OCI-LY3 (cell line): ENCODE measurements at regions not wholly inside any gene's neighbourhood (a gene's known extent, or its start where the extent isn't known, plus 50 kb on each side); places are given as distances from the start of the nearest gene placed in this dataset.
"Not testable (repeated sequence)": the region's sequence is repeated elsewhere in the genome, so short reads cannot be mapped to it uniquely, and the experiment has no call there.

ENCODE experiments used
- H2AFZ ChIP-seq: fragments of 200-600, 300-600 bp; shearing (Covaris generic); 2 replicates; pipeline ENCODE4 v1.6.0; 2014; ENCODE audit warnings: antibody characterized with exemption, low read depth, low read length
- H3K27ac ChIP-seq: fragments of 200-600, 300-600 bp; sonication (generic); 2 replicates; pipeline ENCODE4 v1.5.1; 2014; ENCODE audit warnings: mild to moderate bottlenecking, low read length, moderate library complexity, mixed read lengths
- H3K27me3 ChIP-seq: fragments of 200-600, 300-600 bp; sonication (generic); 2 replicates; pipeline ENCODE4 v1.6.1; 2014; ENCODE audit warnings: low read depth, low read length, mixed read lengths
- H3K36me3 ChIP-seq: fragments of 200-600, 300-600 bp; sonication (generic); replicated peaks from 2 replicates; pipeline ENCODE3; 2014; ENCODE audit warnings: low read depth, low read length, mixed read lengths
- H3K4me1 ChIP-seq: fragments of 300-600, 200-600 bp; sonication (generic); 2 replicates; pipeline ENCODE4 v1.6.1; 2014; ENCODE audit warnings: low read length, mixed read lengths
- H3K4me2 ChIP-seq: fragments of 200-600, 300-600 bp; sonication (generic); 2 replicates; pipeline ENCODE4 v1.6.1; 2014; ENCODE audit warnings: low read length, mixed read lengths
- H3K4me3 ChIP-seq: fragments of 300-600, 200-600 bp; sonication (generic); 2 replicates; pipeline ENCODE4 v1.5.1; 2014; ENCODE audit warnings: antibody characterized with exemption, mild to moderate bottlenecking, low read length, moderate library complexity
- H3K79me2 ChIP-seq: fragments of 300-600, 200-600 bp; shearing (Covaris generic); 2 replicates; pipeline ENCODE4 v1.6.1; 2014; ENCODE audit warnings: mild to moderate bottlenecking, low read length, mixed read lengths
- H3K9ac ChIP-seq: fragments of 300-600, 200-600 bp; shearing (Covaris generic); 2 replicates; pipeline ENCODE4 v1.6.0; 2014; ENCODE audit warnings: mild to moderate bottlenecking, low read length, moderate library complexity
- H3K9me3 ChIP-seq: fragments of 200-600, 300-600 bp; shearing (Covaris generic); 2 replicates; pipeline ENCODE4 v1.6.1; 2014; ENCODE audit warnings: low read length, mixed read lengths; ENCODE audit not compliant: insufficient read depth
- H4K20me1 ChIP-seq: fragments of 200-600, 300-600 bp; sonication (generic); 2 replicates; pipeline ENCODE4 v1.6.1; 2016; ENCODE audit warnings: low read length, mixed read lengths; ENCODE audit not compliant: insufficient read depth
- CTCF ChIP-seq: fragments of 200-600, 300-600 bp; sonication (generic); IDR thresholded peaks from 2 replicates; pipeline ENCODE4 v1.5.1; 2014; ENCODE audit warnings: antibody characterized with exemption, low read length, low read depth
- EZH2phosphoT487 ChIP-seq: fragments of 200-600 bp; shearing (Covaris generic); IDR thresholded peaks from 2 replicates; pipeline ENCODE4 v1.6.1; 2018; ENCODE audit warnings: antibody characterized with exemption, mixed run types, low read depth

GRCh38 chr10:93225938-93226337 lies 152.2 kb downstream of the CYP26A1 start:
- Histone ChIP-seq H3K4me1 (no peaks in the 10 kb centered on the region), H3K36me3 (no peaks in the 10 kb centered on the region), H4K20me1 (no peaks in the 10 kb centered on the region), H3K27me3 (no peaks in the 10 kb centered on the region), H2AFZ (no peak overlapping the region), H3K4me3 (no peak overlapping the region), H3K79me2 (no peaks in the 10 kb centered on the region), H3K4me2 (no peak overlapping the region), H3K9ac (no peak overlapping the region), H3K9me3 (no peaks in the 10 kb centered on the region), H3K27ac (no peak overlapping the region)
- TF ChIP-seq EZH2phosphoT487 (no peak), CTCF (no peak)

- TF ChIP-seq EZH2phosphoT487, result no peak
- TF ChIP-seq CTCF, result no peak
- H3K27me3 ChIP-seq, result no peaks in the 10 kb centered on the region
- H3K4me3 ChIP-seq, result no peak overlapping the region
- H3K36me3 ChIP-seq, result no peaks in the 10 kb centered on the region
- no peak overlapping the region for H3K9ac ChIP-seq
- H3K9me3 ChIP-seq, result no peaks in the 10 kb centered on the region
- H3K4me2 ChIP-seq, result no peak overlapping the region
- H3K27ac ChIP-seq, result no peak overlapping the region
- H3K4me1 ChIP-seq, result no peaks in the 10 kb centered on the region
- H4K20me1 ChIP-seq, result no peaks in the 10 kb centered on the region
- no peaks in the 10 kb centered on the region for H3K79me2 ChIP-seq
- H2AFZ ChIP-seq, result no peak overlapping the region
These were observed 152.9 kb downstream of the CYP26A1 start for GRCh38 chr10:93226619-93227018.

DNA sequence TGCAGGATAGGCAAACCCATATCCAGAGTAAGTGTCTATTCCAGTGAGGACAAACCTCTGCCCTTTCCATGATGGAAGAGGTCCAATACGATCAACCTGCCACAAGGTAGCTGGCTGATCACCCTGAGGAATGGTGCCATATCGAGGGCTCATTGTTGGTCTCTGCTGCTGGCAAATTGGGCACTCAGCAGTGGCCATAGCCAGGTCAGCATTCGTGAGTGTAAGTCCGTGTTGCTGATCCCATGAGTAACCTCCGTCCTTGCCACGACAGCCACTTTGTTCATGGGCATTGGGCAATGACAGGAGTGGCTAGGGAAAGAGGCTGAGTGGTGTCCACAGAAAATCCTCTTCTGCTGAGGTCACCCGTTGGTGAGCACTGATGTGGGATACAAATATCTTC lies 156.9 kb downstream of the CYP26A1 start:
- H3K36me3 ChIP-seq, H3K4me1 ChIP-seq, H3K9me3 ChIP-seq, H3K27me3 ChIP-seq, H4K20me1 ChIP-seq, H2AFZ ChIP-seq, H3K27ac ChIP-seq, H3K4me3 ChIP-seq, H3K4me2 ChIP-seq, H3K9ac ChIP-seq, H3K79me2 ChIP-seq: not testable (repeated sequence)

DNA sequence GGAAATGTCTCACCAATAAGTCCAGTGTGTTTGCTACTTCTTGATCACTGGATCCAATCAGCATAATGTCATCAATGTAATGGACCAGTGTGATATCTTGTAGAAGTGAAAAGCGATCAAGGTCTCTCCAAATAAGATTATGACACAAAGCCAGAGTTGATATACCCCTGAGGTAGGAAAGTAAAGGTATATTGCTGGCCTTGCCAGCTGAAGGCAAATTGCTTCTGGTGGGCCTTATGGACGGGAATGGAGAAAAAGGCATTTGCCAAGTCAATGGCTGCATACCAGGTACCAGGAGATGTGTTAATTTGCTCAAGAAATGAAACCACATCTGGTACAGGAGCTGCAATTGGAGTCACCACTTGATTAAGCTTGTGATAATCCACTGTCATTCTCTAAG lies 158.5 kb downstream of the CYP26A1 start:
- H3K27me3 ChIP-seq, H3K9me3 ChIP-seq, H3K36me3 ChIP-seq, H4K20me1 ChIP-seq, H2AFZ ChIP-seq, H3K4me1 ChIP-seq, H3K9ac ChIP-seq, H3K4me3 ChIP-seq, H3K79me2 ChIP-seq, H3K4me2 ChIP-seq, H3K27ac ChIP-seq: not testable (repeated sequence)

DNA sequence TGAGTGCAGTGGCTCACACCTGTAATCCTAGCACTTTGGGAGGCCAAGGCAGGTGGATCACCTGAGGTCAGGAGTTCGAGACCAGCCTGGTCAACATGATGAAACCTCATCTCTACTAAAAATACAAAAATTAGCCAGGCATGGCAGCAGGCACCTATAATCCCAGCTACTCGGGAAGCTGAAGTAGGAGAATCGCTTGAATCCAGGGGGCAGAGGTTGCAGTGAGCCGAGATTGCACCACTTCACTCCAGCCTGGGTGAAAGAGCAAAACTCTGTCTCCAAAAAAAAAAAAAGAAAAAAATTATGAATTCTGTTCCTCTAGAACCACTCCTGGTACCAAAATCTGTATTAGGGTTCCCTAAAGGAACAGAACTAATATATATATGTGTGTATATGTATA lies 161.2 kb downstream of the CYP26A1 start:
- not testable (repeated sequence) for H3K4me2 ChIP-seq

DNA sequence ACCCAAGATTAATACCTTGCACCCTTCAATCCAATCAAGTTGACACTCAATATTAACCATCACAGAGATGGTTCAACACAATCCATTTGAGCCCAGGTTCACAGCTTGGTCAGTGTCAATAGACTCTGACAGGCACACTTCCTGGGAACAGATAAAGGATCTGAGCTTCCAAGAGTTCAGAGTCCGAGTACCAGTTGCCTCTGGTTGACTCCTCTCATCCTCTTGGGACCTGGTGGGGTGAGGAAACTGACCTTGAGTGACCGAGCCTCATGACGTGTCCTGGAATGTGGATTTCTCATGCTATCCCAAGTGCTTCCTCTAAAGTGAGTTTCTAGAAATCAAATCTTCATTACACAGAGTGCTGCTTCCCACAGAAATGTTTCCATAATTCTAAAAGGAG lies 162.0 kb downstream of the CYP26A1 start:
- Histone ChIP-seq H3K4me2 (no peak overlapping the region), H2AFZ (no peak overlapping the region), H3K9ac (no peak overlapping the region), H3K9me3 (no peaks in the 10 kb centered on the region), H3K27ac (no peak overlapping the region), H3K4me3 (no peak overlapping the region), H3K36me3 (no peaks in the 10 kb centered on the region), H3K4me1 (peaks cover 9% of the 10 kb centered on the region), H3K79me2 (no peaks in the 10 kb centered on the region), H4K20me1 (no peaks in the 10 kb centered on the region), H3K27me3 (no peaks in the 10 kb centered on the region)
- TF ChIP-seq CTCF (no peak), EZH2phosphoT487 (no peak)

More for the DNA sequence above, 161.2 kb downstream of the CYP26A1 start:
- H3K36me3 ChIP-seq, H3K79me2 ChIP-seq, H3K4me1 ChIP-seq, H3K27ac ChIP-seq, H3K4me3 ChIP-seq, H3K27me3 ChIP-seq, H3K9me3 ChIP-seq, H4K20me1 ChIP-seq, H2AFZ ChIP-seq, H3K9ac ChIP-seq: not testable (repeated sequence)
